ENCODE measurements at regions not wholly inside any gene's neighbourhood (a gene's known extent, or its start where the extent isn't known, plus 50 kb on each side); places are given as distances from the start of the nearest gene placed in this dataset.
"Not testable (repeated sequence)": the region's sequence is repeated elsewhere in the genome, so short reads cannot be mapped to it uniquely, and the experiment has no call there.

GRCh38 chr14:106026026-106026425 is 499.6 kb downstream of the TMEM121 start:
- 37 to 49% (median 40%) methylated on average over 6 of the region's 6 CpGs for WGBS, 3 donors
- no peak for ATAC-seq

GRCh38 chr14:106027759-106028158 is 501.4 kb downstream of the TMEM121 start:
- DNase-seq; H3K9me3 ChIP-seq; H3K4me1 ChIP-seq; intact Hi-C loops (cut with DNase I); H3K36me3 ChIP-seq (ENCODE audit: insufficient read depth in 1 of 2, low read depth in 1 of 2); H3K4me3 ChIP-seq; H3K27me3 ChIP-seq (ENCODE audit: insufficient read depth in 3 of 3, low read length in 2 of 3); H3K27ac ChIP-seq; ATAC-seq: not testable (repeated sequence)
- 57 to 70% (median 65%) methylated on average over 4 to 6 of the region's 6 CpGs for WGBS, 3 donors

More at GRCh38 chr14:106026026-106026425, 499.6 kb downstream of the TMEM121 start:
- DNase-seq = no peak
- Histone ChIP-seq H3K27me3 (ENCODE audit: insufficient read depth in 3 of 3, low read length in 2 of 3) (peaks cover 0 to 4% (median 4%) of the 10 kb centered on the region in 3 donors), H3K4me1 (no peaks in the 10 kb centered on the region), H3K9me3 (no peaks in the 10 kb centered on the region), H3K4me3 (no peak overlapping the region), H3K27ac (no peak overlapping the region), H3K36me3 (ENCODE audit: insufficient read depth in 1 of 2, low read depth in 1 of 2) (no peaks in the 10 kb centered on the region)
- TF ChIP-seq, protein P1, sequence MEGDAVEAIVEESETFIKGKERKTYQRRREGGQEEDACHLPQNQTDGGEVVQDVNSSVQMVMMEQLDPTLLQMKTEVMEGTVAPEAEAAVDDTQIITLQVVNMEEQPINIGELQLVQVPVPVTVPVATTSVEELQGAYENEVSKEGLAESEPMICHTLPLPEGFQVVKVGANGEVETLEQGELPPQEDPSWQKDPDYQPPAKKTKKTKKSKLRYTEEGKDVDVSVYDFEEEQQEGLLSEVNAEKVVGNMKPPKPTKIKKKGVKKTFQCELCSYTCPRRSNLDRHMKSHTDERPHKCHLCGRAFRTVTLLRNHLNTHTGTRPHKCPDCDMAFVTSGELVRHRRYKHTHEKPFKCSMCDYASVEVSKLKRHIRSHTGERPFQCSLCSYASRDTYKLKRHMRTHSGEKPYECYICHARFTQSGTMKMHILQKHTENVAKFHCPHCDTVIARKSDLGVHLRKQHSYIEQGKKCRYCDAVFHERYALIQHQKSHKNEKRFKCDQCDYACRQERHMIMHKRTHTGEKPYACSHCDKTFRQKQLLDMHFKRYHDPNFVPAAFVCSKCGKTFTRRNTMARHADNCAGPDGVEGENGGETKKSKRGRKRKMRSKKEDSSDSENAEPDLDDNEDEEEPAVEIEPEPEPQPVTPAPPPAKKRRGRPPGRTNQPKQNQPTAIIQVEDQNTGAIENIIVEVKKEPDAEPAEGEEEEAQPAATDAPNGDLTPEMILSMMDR (IDR thresholded peaks at IDR 0.05) = no peak
- intact Hi-C loops (cut with DNase I) = no loop called here

DNA sequence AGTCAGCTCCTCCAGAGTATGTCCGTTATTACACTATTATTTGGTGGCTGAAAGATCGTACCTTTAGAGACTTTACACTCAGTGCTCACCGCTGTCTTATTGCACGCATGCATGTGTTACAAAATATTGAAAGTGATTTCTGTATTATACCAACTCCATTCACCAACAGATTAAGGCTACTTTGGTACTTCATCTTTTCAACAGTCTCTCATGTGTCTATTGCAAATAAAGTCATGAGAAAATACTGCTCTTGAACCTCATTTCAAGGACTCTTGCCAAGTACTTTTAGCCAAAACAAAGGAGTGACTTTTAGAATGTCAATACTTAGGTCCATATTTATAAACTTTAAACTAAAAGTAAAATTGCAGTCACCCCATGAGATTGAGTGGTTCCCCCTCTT is 503.6 kb downstream of the TMEM121 start:
- WGBS, 3 donors = 61 to 85% (median 77%) methylated on average over 4 of the region's 4 CpGs
- DNase-seq (no peak), ATAC-seq (no peak)
- TF ChIP-seq, protein P1 (IDR thresholded peaks at IDR 0.05) = no peak
- intact Hi-C loops (cut with DNase I) = no loop called here
- Histone ChIP-seq H3K27me3 (ENCODE audit: insufficient read depth in 3 of 3, low read length in 2 of 3) (peaks cover 0 to 3% (median 2%) of the 10 kb centered on the region in 3 donors), H3K4me1 (no peaks in the 10 kb centered on the region), H3K36me3 (ENCODE audit: insufficient read depth in 1 of 2, low read depth in 1 of 2) (no peaks in the 10 kb centered on the region), H3K4me3 (no peak overlapping the region), H3K9me3 (no peaks in the 10 kb centered on the region), H3K27ac (no peak overlapping the region)

- TF ChIP-seq, protein P1 (IDR thresholded peaks at IDR 0.05) = no peak
- no peak for ATAC-seq
- Histone ChIP-seq H3K27ac (no peak overlapping the region), H3K9me3 (no peaks in the 10 kb centered on the region), H3K4me1 (no peaks in the 10 kb centered on the region), H3K36me3 (ENCODE audit: insufficient read depth in 1 of 2, low read depth in 1 of 2) (no peaks in the 10 kb centered on the region), H3K4me3 (no peak overlapping the region), H3K27me3 (ENCODE audit: insufficient read depth in 3 of 3, low read length in 2 of 3) (peaks cover 0 to 7% (median 4%) of the 10 kb centered on the region in 3 donors)
- intact Hi-C loops (cut with DNase I) = no loop called here
- no peak for DNase-seq
- 80 to 82% (median 81%) methylated on average over 6 of the region's 6 CpGs for WGBS, 3 donors
Observed at GRCh38 chr14:106037380-106037779, 511.0 kb downstream of the TMEM121 start.

DNA sequence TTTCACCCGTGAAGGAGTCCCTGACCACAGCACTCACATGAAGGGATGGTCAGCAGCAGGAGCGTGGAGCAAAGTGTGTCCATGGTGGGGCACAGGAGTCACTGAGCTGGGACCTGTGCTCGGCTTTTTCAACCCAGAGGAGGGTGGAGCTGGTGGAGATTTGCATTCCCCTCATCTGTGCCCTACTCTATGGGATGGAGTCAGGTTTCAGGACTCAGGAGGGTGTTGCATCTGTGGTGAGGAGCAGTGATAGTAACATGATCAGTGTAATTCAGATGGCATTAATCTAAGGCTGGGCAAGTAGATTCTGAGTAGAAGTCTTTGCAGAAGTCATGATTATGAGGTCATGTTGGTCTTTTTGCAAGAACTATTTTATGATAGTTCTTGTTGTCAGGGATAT is 511.9 kb downstream of the TMEM121 start:
- Histone ChIP-seq H3K36me3 (ENCODE audit: insufficient read depth in 1 of 2, low read depth in 1 of 2) (no peaks in the 10 kb centered on the region), H3K27ac (no peak overlapping the region), H3K27me3 (ENCODE audit: insufficient read depth in 3 of 3, low read length in 2 of 3) (peaks cover 0 to 7% (median 4%) of the 10 kb centered on the region in 3 donors), H3K4me3 (no peak overlapping the region), H3K9me3 (no peaks in the 10 kb centered on the region), H3K4me1 (no peaks in the 10 kb centered on the region)
- TF ChIP-seq, protein P1 (IDR thresholded peaks at IDR 0.05) = no peak
- intact Hi-C loops (cut with DNase I) = no loop called here
- DNase-seq = no peak
- ATAC-seq = no peak
- WGBS, 3 donors = 45 to 61% (median 45%) methylated on average over 3 of the region's 3 CpGs
